NB4 (cell line): ENCODE measurements at regions not wholly inside any gene's neighbourhood (a gene's known extent, or its start where the extent isn't known, plus 50 kb on each side); places are given as distances from the start of the nearest gene placed in this dataset.

Experiments
- DNase-seq: peaks from one replicate; pipeline ENCODE4 v3.0.0; 2010; ENCODE audit warnings: low read depth
- H3K4me3 ChIP-seq: one replicate; pipeline ENCODE4 v1.5.1; 2011; ENCODE audit warnings: mild to moderate bottlenecking, low read depth, low read length, moderate library complexity
- MYC ChIP-seq: IDR thresholded peaks from 2 replicates; pipeline ENCODE4 v1.6.1; 2011; ENCODE audit warnings: low read depth, low read length
- POLR2A ChIP-seq: IDR thresholded peaks from 2 replicates; pipeline ENCODE4 v1.6.1; 2011; ENCODE audit warnings: mild to moderate bottlenecking; ENCODE audit not compliant: insufficient read length; ENCODE audit errors: extremely low read depth
- TF ChIP-seq, protein P1 (sequence below): IDR thresholded peaks from 2 replicates; pipeline ENCODE4 v1.6.1; 2011; ENCODE audit warnings: low read depth, low read length
- TF ChIP-seq, protein P2 (sequence below): IDR thresholded peaks from one replicate; pipeline ENCODE4 v1.5.1; 2012; ENCODE audit warnings: low read depth, low read length

DNA sequence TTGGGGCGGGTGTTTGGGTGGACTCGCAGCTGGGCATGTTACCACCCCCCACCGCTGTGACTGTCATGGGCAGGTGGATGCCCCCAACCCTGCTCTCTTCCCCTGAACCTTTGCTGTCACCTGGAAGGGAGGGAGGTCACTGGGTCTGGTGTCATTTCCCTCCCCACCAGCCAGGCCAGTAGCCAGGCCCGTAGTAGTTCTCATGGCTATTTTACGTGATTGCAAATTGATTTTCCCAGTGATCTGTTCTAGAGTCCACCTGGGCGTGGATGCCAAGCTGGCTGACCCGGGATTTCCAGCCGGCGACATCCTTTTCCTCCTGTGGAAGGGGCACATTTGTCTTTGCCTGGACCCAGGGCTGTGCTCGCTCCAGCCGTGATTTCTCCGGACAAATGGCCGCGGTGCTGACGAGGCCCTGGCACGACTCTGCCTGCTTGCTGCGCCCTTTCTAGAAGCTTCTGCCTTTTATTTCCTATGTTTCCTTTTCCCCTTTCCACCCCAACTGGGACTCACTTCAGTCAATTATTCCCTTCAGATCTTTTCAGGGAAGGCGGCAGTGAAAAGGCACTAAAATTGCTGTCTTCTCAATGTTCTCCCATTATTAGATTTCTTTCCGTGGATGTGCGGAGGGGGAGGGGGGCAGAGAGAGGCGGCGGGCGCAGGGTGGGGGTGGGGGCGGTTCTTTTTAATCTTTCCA lies 226.9 kb upstream of the CIBAR2 start:
- no peak for TF ChIP-seq MYC
- TF ChIP-seq, protein P1, sequence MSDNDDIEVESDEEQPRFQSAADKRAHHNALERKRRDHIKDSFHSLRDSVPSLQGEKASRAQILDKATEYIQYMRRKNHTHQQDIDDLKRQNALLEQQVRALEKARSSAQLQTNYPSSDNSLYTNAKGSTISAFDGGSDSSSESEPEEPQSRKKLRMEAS: no peak
- no peak for TF ChIP-seq POLR2A
- TF ChIP-seq, protein P2, sequence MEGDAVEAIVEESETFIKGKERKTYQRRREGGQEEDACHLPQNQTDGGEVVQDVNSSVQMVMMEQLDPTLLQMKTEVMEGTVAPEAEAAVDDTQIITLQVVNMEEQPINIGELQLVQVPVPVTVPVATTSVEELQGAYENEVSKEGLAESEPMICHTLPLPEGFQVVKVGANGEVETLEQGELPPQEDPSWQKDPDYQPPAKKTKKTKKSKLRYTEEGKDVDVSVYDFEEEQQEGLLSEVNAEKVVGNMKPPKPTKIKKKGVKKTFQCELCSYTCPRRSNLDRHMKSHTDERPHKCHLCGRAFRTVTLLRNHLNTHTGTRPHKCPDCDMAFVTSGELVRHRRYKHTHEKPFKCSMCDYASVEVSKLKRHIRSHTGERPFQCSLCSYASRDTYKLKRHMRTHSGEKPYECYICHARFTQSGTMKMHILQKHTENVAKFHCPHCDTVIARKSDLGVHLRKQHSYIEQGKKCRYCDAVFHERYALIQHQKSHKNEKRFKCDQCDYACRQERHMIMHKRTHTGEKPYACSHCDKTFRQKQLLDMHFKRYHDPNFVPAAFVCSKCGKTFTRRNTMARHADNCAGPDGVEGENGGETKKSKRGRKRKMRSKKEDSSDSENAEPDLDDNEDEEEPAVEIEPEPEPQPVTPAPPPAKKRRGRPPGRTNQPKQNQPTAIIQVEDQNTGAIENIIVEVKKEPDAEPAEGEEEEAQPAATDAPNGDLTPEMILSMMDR: no peak
- H3K4me3 ChIP-seq: no peak overlapping the region
- no peak for DNase-seq

DNA sequence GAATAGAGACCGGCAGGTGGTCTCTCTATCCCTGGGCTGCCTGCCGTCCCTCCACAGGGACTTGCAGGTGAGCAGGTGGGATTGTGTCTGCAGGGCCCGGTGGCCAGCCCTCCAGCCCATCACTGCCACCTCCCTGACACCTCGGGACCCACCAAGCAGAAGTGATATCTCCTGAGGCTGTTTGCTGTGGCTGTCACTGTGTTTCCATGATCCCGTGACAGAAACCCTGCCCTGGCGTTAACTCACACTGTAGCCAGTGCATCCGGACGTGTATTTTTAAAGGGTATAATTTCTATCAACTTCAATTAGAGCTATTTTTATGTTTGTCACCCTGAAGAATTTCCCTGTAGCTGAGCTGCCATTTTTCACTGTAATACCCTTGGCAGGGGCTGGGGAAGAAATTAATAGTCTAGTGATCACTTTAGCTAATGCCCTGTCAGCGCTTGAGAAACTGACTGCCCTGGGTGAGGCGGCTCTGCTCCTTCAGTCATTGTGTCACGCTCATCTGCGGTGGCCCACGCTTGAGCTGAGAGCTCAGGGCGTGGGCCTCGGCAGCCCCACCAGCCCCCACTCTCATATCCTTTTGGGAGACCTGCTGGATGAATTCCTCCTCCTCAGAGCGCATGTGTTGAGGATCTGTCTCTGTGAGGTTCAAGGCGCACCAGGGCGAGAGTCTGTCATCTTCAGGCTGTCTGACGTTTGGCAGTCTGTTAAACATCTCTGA lies 229.9 kb upstream of the CIBAR2 start:
- no peak overlapping the region for H3K4me3 ChIP-seq
- TF ChIP-seq POLR2A (no peak), MYC (no peak)
- TF ChIP-seq, protein P2: no peak
- TF ChIP-seq, protein P1: no peak
- no peak for DNase-seq

DNA sequence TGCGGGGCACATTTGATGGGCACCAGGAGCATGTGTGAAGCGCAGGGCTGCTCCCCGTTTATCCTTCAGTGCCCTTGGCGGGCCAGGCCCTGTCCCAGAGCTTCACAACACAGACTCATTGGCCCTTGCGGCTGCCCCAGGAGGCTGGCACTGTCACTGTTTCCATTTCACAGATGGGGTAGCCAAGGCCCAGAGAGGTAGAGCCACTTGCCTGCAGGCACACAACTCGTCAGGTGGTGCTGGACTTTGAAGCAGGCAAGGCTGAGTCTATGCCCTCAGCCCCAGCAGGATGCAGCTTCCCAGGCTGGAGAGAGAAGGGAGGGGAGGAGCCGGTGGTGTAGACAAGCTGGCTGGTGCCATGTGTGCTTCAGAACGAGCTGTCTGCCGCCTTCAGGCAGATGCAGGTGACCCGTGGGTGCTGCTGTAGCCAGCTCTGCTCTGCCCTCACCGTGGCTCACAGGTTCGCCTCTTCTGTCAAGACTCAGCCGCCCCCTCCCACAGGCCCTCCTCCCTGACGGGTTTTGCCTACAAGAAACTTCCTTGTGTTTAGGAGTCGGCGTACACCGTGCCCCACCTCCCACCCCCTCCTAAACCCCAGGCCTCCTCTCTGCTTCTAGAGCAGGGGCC lies 232.3 kb upstream of the CIBAR2 start:
- TF ChIP-seq MYC (no peak), POLR2A (no peak)
- TF ChIP-seq, protein P2: no peak
- TF ChIP-seq, protein P1: no peak
- no peak for DNase-seq
- no peak overlapping the region for H3K4me3 ChIP-seq

DNA sequence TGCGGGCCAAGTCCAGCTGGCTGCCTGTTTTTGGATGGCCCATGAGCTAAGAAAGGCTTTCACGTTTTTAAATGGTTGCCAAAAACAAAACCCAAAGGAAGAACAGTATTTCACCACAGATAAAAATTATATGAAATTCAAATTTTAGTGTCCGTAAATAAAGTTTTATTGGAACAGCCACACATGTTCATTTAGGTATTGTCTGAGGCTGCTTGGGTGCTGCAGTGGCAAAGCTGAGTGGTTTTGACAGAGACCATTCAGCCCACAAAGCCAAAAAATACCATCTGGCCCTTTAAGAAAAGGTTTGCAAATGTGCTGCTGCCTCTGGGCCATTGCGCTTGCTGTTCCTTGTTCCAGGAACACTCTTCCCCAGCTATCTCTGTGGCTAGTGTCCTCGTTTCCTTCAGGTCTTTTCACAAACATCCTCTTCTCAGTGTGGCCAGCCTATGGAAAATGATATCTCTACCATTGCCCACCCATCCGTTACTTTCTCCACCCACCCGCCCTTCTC lies 232.9 kb upstream of the CIBAR2 start:
- no peak for TF ChIP-seq MYC
- TF ChIP-seq, protein P1: no peak
- no peak overlapping the region for H3K4me3 ChIP-seq
- DNase-seq: no peak

DNA sequence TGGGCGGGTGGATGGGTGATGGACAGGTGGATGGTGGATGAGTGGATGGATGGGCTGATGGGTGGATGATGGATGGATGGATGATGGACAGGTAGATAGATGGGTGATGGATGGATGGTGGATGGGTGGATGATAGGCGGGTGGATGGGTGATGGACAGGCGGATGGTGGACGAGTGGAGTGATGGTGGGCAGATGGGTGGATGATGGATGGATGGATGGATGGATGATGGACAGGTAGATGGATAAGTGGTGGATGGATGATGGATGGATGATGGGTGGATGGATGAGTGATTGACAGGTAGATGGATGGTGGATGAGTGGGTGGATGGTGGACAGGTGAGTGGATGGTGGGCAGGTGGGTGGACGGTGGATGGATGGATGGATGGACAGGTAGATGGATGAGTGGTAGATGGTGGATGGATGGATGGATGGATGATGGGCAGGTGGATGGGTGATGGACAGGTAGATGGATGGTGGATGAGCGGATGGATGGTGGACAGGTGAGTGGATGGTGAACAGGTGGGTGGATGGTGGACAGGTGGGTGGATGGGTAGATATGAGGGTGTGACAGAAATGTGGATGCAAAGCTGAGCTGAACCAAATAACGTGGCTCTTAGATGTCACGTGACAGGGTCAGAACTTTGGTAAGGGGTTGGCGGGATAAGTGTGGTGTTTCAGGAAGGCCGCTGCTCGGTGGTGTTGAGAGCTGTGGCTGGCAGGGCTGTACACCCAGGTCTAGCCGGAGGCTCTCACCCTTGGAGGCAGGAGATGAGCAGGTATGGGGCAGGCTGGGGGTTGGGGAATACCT lies 234.3 kb upstream of the CIBAR2 start:
- H3K4me3 ChIP-seq: no peak overlapping the region
- no peak for DNase-seq
- TF ChIP-seq MYC: no peak

DNA sequence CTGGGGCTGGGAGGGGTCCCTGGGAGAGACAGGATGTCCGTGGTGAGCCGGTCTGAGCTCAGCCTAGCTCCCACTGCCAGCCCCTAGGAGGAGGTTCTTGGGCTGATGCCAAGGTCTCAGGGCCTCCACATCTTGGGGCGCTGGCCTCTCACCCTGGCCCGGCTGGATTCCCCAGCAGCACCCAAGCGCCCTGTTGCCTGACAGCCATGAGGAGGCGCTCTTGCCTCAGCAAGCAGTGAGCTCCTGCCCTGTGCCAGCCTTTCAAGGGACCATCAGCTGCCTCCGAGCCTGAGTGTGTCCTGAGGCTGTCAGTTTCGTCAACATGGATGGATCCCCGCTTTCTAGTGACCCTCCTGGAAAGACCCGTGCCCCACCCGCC lies 234.9 kb upstream of the CIBAR2 start:
- no peak for TF ChIP-seq POLR2A
- TF ChIP-seq, protein P2: peak; percentile 89
- no peak overlapping the region for H3K4me3 ChIP-seq
- peak; percentile 81 for DNase-seq
